GM19023 (cell line): ENCODE measurements at regions not wholly inside any gene's neighbourhood (a gene's known extent, or its start where the extent isn't known, plus 50 kb on each side); places are given as distances from the start of the nearest gene placed in this dataset.
A peak's percentile ranks its signal among the peaks of the same experiment; 100 is the strongest.
"Not testable (repeated sequence)": the region's sequence is repeated elsewhere in the genome, so short reads cannot be mapped to it uniquely, and the experiment has no call there.

Source experiments
- ATAC-seq: cut with Tn5 transposase; IDR thresholded peaks from one replicate; pipeline ENCODE4 v1.9.1; 2021; ENCODE audit warnings: mild to moderate bottlenecking, moderate library complexity; ENCODE audit not compliant: unreplicated experiment

GRCh38 chrX:46367491-46367890 lies 177.7 kb downstream of the ZNF674 start:
- ATAC-seq, result no peak

GRCh38 chrX:46366381-46367207 lies 178.6 kb downstream of the ZNF674 start:
- ATAC-seq, result no peak

GRCh38 chrX:46354481-46354880 lies 190.7 kb downstream of the ZNF674 start:
- ATAC-seq, result no peak

GRCh38 chrX:46341767-46342322 lies 203.4 kb downstream of the ZNF674 start:
- ATAC-seq, result no peak

- ATAC-seq, result no peak
These were observed 204.5 kb downstream of the ZNF674 start for GRCh38 chrX:46340696-46341095.

- no peak for ATAC-seq
These were observed 211.7 kb downstream of the ZNF674 start for GRCh38 chrX:46333550-46333949.

- no peak for ATAC-seq
These were observed 214.2 kb downstream of the ZNF674 start for GRCh38 chrX:46330981-46331380.

GRCh38 chrX:46330513-46330912 lies 214.7 kb downstream of the ZNF674 start:
- no peak for ATAC-seq

- no peak for ATAC-seq
These were observed 217.1 kb downstream of the ZNF674 start for GRCh38 chrX:46328133-46328532.

GRCh38 chrX:46327566-46328115 lies 217.6 kb downstream of the ZNF674 start:
- no peak for ATAC-seq

GRCh38 chrX:46326161-46326560 lies 219.1 kb downstream of the ZNF674 start:
- ATAC-seq, result no peak

- ATAC-seq, result no peak
These were observed 219.8 kb downstream of the ZNF674 start for GRCh38 chrX:46325312-46325877.

- ATAC-seq, result no peak
These were observed 221.1 kb downstream of the ZNF674 start for GRCh38 chrX:46324166-46324565.

- ATAC-seq, result not testable (repeated sequence)
These were observed 222.3 kb downstream of the ZNF674 start for GRCh38 chrX:46322929-46323328.

- no peak for ATAC-seq
These were observed 223.5 kb downstream of the ZNF674 start for GRCh38 chrX:46321676-46322075.

GRCh38 chrX:46319750-46320149 lies 225.5 kb downstream of the ZNF674 start:
- ATAC-seq, result no peak

- ATAC-seq, result no peak
These were observed 226.7 kb downstream of the ZNF674 start for GRCh38 chrX:46318551-46318950.

- ATAC-seq, result no peak
These were observed 228.1 kb downstream of the ZNF674 start for GRCh38 chrX:46317163-46317562.

GRCh38 chrX:46311581-46312120 lies 233.6 kb downstream of the ZNF674 start:
- no peak for ATAC-seq

- peak; percentile 62 for ATAC-seq
These were observed 234.3 kb downstream of the ZNF674 start for GRCh38 chrX:46310815-46311497.

- no peak for ATAC-seq
These were observed 237.1 kb downstream of the ZNF674 start for GRCh38 chrX:46308110-46308509.
